ENCODE measurements at regions not wholly inside any gene's neighbourhood (a gene's known extent, or its start where the extent isn't known, plus 50 kb on each side); places are given as distances from the start of the nearest gene placed in this dataset.

DNA sequence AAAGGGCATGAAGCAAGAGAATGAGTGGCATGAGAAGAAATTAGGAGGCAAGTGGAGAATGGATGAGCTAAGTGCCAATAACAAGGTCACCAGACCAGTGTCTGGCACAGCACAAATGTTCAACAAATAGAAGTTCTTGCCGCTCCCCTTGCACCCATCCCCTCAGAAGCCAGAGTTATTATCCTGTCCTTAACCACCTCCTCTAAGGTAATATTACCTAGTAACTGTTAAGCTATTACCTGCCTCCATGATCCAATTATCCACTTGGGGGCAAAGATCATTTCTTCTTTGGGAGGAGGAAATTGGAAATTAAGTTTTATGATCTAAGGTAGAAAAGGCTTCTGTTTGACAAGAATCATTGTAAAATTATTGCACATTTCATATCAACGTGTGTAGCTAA lies 133.8 kb downstream of the FOXA2 start:
- Histone ChIP-seq H4K8ac (ENCODE audit: extremely low read depth, insufficient read depth, low read length) (no peak overlapping the region), H3K4me3 (ENCODE audit: extremely low read depth in 1 of 4, insufficient read depth in 2 of 4, low read depth in 3 of 4, low read length in 4 of 4) (no peak overlapping the region), H4K5ac (ENCODE audit: insufficient read length, low read depth, low read length) (no peak overlapping the region), H3K27ac (ENCODE audit: low read depth, low read length) (no peak overlapping the region), H3K79me2 (ENCODE audit: control insufficient read depth in 1 of 2, insufficient read depth in 2 of 2, low read length in 2 of 2) (no peaks in the 10 kb centered on the region), H3K14ac (ENCODE audit: insufficient read length) (no peak overlapping the region), H3K4ac (replicated peaks; ENCODE audit: insufficient read length, low read depth, low read length) (no peak overlapping the region), H3K27me3 (replicated peaks in 1 of 4; ENCODE audit: control insufficient read depth in 3 of 4, extremely low read depth in 1 of 4, insufficient read depth in 3 of 4, low read length in 3 of 4) (peaks cover 9 to 25% (median 19%) of the 10 kb centered on the region in 4 experiments), H3K4me1 (replicated peaks in 1 of 4; ENCODE audit: control insufficient read depth in 3 of 4, insufficient read depth in 4 of 4, low read length in 3 of 4) (peaks cover 0 to under 1% (median 0%) of the 10 kb centered on the region in 4 experiments; a peak in 1 of 7 replicates), H3K56ac (replicated peaks; ENCODE audit: insufficient read length, low read depth, low read length) (no peak overlapping the region), H3K79me1 (ENCODE audit: low read depth, low read length) (no peaks in the 10 kb centered on the region), H3K18ac (ENCODE audit: extremely low read depth, low read length) (no peak overlapping the region), H3K23me2 (ENCODE audit: low read depth, low read length) (no peaks in the 10 kb centered on the region), H2BK5ac (ENCODE audit: low read depth, low read length) (no peak overlapping the region), H3K9ac (replicated peaks in 1 of 4; ENCODE audit: extremely low read depth in 1 of 4, low read depth in 3 of 4, low read length in 3 of 4) (no peak overlapping the region), H3K4me2 (ENCODE audit: insufficient read depth in 1 of 2, low read depth in 2 of 2, low read length in 2 of 2) (no peak overlapping the region), H2BK120ac (replicated peaks; ENCODE audit: low read depth, low read length) (no peak overlapping the region), H2BK12ac (ENCODE audit: low read depth, low read length) (no peak overlapping the region), H2BK15ac (ENCODE audit: low read length) (no peak overlapping the region), H4K91ac (replicated peaks; ENCODE audit: insufficient read length, low read length) (no peak overlapping the region), H2AFZ (ENCODE audit: low read length) (no peak overlapping the region), H3K36me3 (ENCODE audit: control insufficient read depth in 2 of 4, insufficient read depth in 4 of 4, low read length in 3 of 4) (no peaks in the 10 kb centered on the region; a peak in 1 of 8 replicates), H3K9me3 (ENCODE audit: insufficient read depth in 2 of 2, low read depth in 1 of 2, low read length in 1 of 2) (no peaks in the 10 kb centered on the region), H2AK5ac (ENCODE audit: low read depth, low read length) (no peak overlapping the region), H3K23ac (ENCODE audit: insufficient read length) (no peak overlapping the region), H2BK20ac (ENCODE audit: low read length) (no peak overlapping the region), H4K20me1 (replicated peaks in 1 of 2; ENCODE audit: control insufficient read depth in 1 of 2, insufficient read depth in 2 of 2, low read length in 2 of 2) (no peaks in the 10 kb centered on the region)
- ChIA-PET CTCF (ENCODE audit: partially characterized antibody) (interaction anchor here (0.5 to 2.8 kb wide), 9 partner anchors 8 to 136 kb away, joined by 3 to 9 read pairs (median 3); no protein-coding TSS in a partner anchor), POLR2A (ENCODE audit: partially characterized antibody) (no interaction called here)
- FAIRE-seq (no peak), DNase-seq (ENCODE audit: low read depth in 1 of 2, low spot score in 2 of 2) (no peak)
- TF ChIP-seq, protein P1, sequence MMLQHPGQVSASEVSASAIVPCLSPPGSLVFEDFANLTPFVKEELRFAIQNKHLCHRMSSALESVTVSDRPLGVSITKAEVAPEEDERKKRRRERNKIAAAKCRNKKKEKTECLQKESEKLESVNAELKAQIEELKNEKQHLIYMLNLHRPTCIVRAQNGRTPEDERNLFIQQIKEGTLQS (IDR thresholded peaks at IDR 0.05; ENCODE audit: insufficient read depth, low read depth, low read length): no peak
- no peak for TF ChIP-seq EP300 (IDR thresholded peaks at IDR 0.05; ENCODE audit: borderline replicate concordance in 1 of 2, low read depth in 2 of 2, low read length in 2 of 2)
- no peak for TF ChIP-seq KDM4A (IDR thresholded peaks at IDR 0.05; ENCODE audit: low read depth, low read length, severe bottlenecking)
- no peak for TF ChIP-seq BCL11A (IDR thresholded peaks at IDR 0.05; ENCODE audit: low read depth in 2 of 2, low read length in 2 of 2)
- no peak for TF ChIP-seq CBX8 (IDR thresholded peaks at IDR 0.05; ENCODE audit: borderline replicate concordance, low read depth, low read length)
- 90% methylated on average over 2 of the region's 2 CpGs; no CpG with 5 or more reads in 1 of the 2 experiments for WGBS, 2 experiments (ENCODE audit: extremely low coverage in 1 of 2, insufficient coverage in 1 of 2, insufficient read length in 1 of 2, insufficient replicate concordance in 2 of 2, low coverage in 1 of 2, low lambda C conversion rate in 2 of 2, missing lambda C conversion rate in 1 of 2)

All from H1 (cell line).